Adrenal gland (tissue), 5 donors: ENCODE measurements at regions not wholly inside any gene's neighbourhood (a gene's known extent, or its start where the extent isn't known, plus 50 kb on each side); places are given as distances from the start of the nearest gene placed in this dataset.

Source experiments
- CTCF ChIP-seq, 6 experiments: fragments of 450-650 bp in 4 of 6; fragments of 200-600 bp in 2 of 6; sonication (generic) in 1 of 6; IDR thresholded peaks; 1 replicate in 5 of 6; 2 replicates in 1 of 6; pipeline versions ENCODE4 v1.5.1 to v1.8.0; 2016 to 2021; ENCODE audit warnings: antibody characterized with exemption in 6 of 6, mild to moderate bottlenecking in 2 of 6, moderate library complexity in 1 of 6
- POLR2A ChIP-seq, 2 donors: fragments of 450-650 bp; IDR thresholded peaks; one replicate each; pipeline ENCODE4 v1.6.1; 2017; ENCODE audit warnings: antibody characterized with exemption in 2 of 2, mild to moderate bottlenecking in 2 of 2, moderate library complexity in 1 of 2
- donor health status: DM: no; HTN: no; CAD: no.

GRCh38 chr1:147479864-147480564, 61.3 kb upstream of the BCL9 start:
- TF ChIP-seq CTCF (IDR thresholded peaks at IDR 0.05) (no peak), POLR2A (IDR thresholded peaks at IDR 0.05) (no peak)
